Rectal smooth muscle tissue (tissue), 1 donor: ENCODE measurements at regions not wholly inside any gene's neighbourhood (a gene's known extent, or its start where the extent isn't known, plus 50 kb on each side); places are given as distances from the start of the nearest gene placed in this dataset.

ENCODE experiments used
- H3K27ac ChIP-seq: one replicate; pipeline ENCODE4 v1.7.0; 2013; ENCODE audit warnings: low read depth, low read length, inconsistent platforms
- H3K27me3 ChIP-seq: one replicate; pipeline ENCODE4 v1.7.0; 2013; ENCODE audit warnings: low read length; ENCODE audit not compliant: control insufficient read depth, insufficient read depth
- H3K36me3 ChIP-seq: one replicate; pipeline ENCODE4 v1.7.0; 2013; ENCODE audit warnings: low read length; ENCODE audit not compliant: control insufficient read depth, insufficient read depth
- H3K4me1 ChIP-seq: one replicate; pipeline ENCODE4 v1.7.0; 2013; ENCODE audit warnings: low read length; ENCODE audit not compliant: control insufficient read depth, insufficient read depth
- H3K4me3 ChIP-seq: one replicate; pipeline ENCODE4 v1.7.0; 2013; ENCODE audit warnings: low read length
- H3K9ac ChIP-seq: one replicate; pipeline ENCODE4 v1.7.0; 2013; ENCODE audit warnings: low read length

GRCh38 chr5:155895484-155895883 is 431.5 kb upstream of the SGCD start:
- Histone ChIP-seq H3K4me3 (no peak overlapping the region), H3K36me3 (no peaks in the 10 kb centered on the region), H3K27ac (no peak overlapping the region), H3K9ac (no peak overlapping the region), H3K4me1 (no peaks in the 10 kb centered on the region), H3K27me3 (no peaks in the 10 kb centered on the region)

DNA sequence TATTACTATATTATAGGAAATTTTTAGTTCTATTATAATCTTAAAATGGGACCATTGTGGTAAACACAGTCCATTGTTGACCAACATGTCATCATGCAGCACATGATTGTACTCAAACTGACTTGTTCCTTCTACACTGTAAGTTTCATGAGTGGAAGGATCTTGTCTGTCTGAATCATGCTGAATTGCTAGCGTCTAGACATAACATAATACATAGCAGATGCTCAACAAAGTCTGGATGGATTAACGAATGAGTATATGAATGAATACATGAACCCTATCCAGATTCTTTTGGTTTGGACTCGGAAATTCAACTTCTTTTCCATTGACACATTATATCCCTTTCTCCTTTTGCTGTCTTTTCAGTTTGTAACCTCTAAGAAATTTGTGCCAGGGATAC is 429.2 kb upstream of the SGCD start:
- H3K27me3 ChIP-seq: no peaks in the 10 kb centered on the region
- H3K9ac ChIP-seq: no peak overlapping the region
- no peaks in the 10 kb centered on the region for H3K36me3 ChIP-seq
- H3K4me1 ChIP-seq: no peaks in the 10 kb centered on the region
- H3K4me3 ChIP-seq: no peak overlapping the region
- H3K27ac ChIP-seq: no peak overlapping the region

DNA sequence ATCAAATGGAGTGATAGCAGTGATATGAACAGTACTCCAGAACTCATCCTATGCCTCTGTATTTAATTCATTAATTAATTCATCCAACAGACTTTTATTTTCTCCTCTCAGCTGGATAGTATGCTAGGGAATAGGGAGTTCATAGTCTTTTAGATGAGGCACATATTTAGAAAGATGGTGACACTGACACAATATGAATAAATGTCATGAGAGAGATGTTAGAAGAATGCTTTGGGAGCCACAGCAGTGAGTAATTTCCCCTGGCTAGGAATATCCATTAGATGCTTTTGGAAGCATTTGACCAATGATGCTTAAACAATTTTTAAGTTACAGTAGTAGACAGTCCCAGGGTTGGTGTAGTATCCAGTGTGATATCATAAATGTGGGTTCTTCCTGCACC is 428.7 kb upstream of the SGCD start:
- no peaks in the 10 kb centered on the region for H3K4me1 ChIP-seq
- H3K36me3 ChIP-seq: no peaks in the 10 kb centered on the region
- no peak overlapping the region for H3K27ac ChIP-seq
- H3K27me3 ChIP-seq: no peaks in the 10 kb centered on the region
- H3K9ac ChIP-seq: no peak overlapping the region
- no peak overlapping the region for H3K4me3 ChIP-seq

- Histone ChIP-seq H3K27ac (no peak overlapping the region), H3K27me3 (no peaks in the 10 kb centered on the region), H3K9ac (no peak overlapping the region), H3K4me1 (no peaks in the 10 kb centered on the region), H3K36me3 (no peaks in the 10 kb centered on the region), H3K4me3 (no peak overlapping the region)
Measured at GRCh38 chr5:155903791-155904190, 423.2 kb upstream of the SGCD start.

DNA sequence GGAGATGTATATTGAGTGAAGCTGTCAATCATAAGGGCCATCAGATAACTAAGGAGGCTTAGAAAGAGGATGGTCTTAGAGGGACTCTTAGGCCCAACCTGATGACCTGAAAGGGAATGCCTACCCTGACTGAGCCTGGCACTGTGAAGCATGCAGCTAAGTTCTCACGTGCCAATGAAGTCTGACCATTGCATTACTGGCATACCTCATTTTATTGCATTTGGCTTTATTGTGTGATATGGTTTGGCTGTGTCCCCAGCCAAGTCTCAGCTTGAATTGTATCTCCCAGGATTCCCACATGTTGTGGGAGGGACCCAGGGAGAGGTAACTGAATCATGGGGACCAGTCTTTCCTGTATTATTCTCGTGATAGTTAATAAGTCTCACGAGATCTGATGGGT is 421.6 kb upstream of the SGCD start:
- Histone ChIP-seq H3K9ac (no peak overlapping the region), H3K27ac (no peak overlapping the region), H3K36me3 (no peaks in the 10 kb centered on the region), H3K27me3 (no peaks in the 10 kb centered on the region), H3K4me1 (no peaks in the 10 kb centered on the region), H3K4me3 (no peak overlapping the region)

- H3K9ac ChIP-seq: no peak overlapping the region
- H3K27ac ChIP-seq: no peak overlapping the region
- H3K36me3 ChIP-seq: no peaks in the 10 kb centered on the region
- no peaks in the 10 kb centered on the region for H3K4me1 ChIP-seq
- H3K4me3 ChIP-seq: no peak overlapping the region
- H3K27me3 ChIP-seq: no peaks in the 10 kb centered on the region
Measured at GRCh38 chr5:155906046-155906445, 420.9 kb upstream of the SGCD start.

- H3K36me3 ChIP-seq: no peaks in the 10 kb centered on the region
- no peak overlapping the region for H3K4me3 ChIP-seq
- no peak overlapping the region for H3K9ac ChIP-seq
- no peaks in the 10 kb centered on the region for H3K4me1 ChIP-seq
- no peaks in the 10 kb centered on the region for H3K27me3 ChIP-seq
- H3K27ac ChIP-seq: no peak overlapping the region
Measured at GRCh38 chr5:155908543-155908942, 418.4 kb upstream of the SGCD start.

DNA sequence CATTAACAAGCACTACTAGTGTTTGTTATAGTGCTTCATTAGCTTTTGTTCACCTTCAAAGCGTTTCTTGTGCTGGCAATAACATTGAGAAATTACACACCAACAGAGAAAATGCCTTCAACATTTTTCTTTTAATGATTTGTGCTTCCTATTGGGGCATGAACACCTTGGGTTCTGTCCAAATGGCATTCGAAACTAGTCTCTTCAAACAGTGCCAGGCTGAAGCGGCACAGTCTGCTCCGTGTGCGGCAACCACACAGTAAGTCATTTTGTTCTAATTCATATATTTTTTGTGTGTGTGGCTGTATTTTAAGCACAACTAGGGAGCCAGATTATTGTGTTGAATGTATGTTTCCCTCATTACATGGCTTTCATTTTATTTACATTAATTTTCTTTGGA is 414.7 kb upstream of the SGCD start:
- no peaks in the 10 kb centered on the region for H3K36me3 ChIP-seq
- H3K27ac ChIP-seq: no peak overlapping the region
- H3K9ac ChIP-seq: no peak overlapping the region
- H3K4me1 ChIP-seq: no peaks in the 10 kb centered on the region
- H3K27me3 ChIP-seq: no peaks in the 10 kb centered on the region
- H3K4me3 ChIP-seq: no peak overlapping the region

DNA sequence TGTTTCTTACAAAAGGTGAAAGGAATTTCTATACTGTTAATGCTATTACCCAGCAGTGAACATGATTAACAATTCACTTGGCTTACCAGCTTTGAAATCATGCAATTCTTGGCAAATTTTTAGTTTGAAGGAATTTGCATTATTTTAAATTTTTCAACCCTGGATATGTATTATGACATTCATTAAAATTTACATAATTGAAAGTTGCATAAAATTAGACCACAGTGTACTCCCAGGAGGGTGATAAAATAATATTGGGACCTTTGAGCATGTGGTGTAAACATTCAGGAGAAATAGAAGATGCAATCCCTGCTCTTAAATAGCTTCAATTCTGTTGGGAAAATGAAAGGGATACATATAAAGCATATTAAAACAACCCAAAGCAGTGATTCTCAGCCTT is 412.2 kb upstream of the SGCD start:
- Histone ChIP-seq H3K36me3 (no peaks in the 10 kb centered on the region), H3K9ac (no peak overlapping the region), H3K4me1 (no peaks in the 10 kb centered on the region), H3K27me3 (no peaks in the 10 kb centered on the region), H3K27ac (no peak overlapping the region), H3K4me3 (no peak overlapping the region)

DNA sequence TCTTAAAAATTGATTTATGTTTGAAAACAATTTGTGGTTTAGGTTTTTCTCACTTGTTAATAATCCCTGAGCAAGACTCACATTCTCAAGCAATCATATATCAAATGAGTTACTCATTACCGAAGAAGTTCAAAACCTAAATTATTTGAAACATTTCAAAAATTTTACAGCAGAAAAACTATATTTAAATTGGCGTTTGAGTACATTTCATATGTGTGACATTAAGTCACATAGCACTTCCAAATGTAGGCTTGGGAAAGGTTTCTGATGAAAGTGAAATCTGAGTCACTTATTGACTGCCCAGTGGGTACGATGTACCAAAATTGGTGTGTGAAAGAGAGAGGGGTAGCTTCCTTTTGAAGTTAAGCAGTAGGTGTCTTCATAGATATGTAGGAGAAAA is 411.4 kb upstream of the SGCD start:
- no peaks in the 10 kb centered on the region for H3K4me1 ChIP-seq
- no peak overlapping the region for H3K9ac ChIP-seq
- no peaks in the 10 kb centered on the region for H3K27me3 ChIP-seq
- no peak overlapping the region for H3K4me3 ChIP-seq
- H3K36me3 ChIP-seq: no peaks in the 10 kb centered on the region
- H3K27ac ChIP-seq: no peak overlapping the region

DNA sequence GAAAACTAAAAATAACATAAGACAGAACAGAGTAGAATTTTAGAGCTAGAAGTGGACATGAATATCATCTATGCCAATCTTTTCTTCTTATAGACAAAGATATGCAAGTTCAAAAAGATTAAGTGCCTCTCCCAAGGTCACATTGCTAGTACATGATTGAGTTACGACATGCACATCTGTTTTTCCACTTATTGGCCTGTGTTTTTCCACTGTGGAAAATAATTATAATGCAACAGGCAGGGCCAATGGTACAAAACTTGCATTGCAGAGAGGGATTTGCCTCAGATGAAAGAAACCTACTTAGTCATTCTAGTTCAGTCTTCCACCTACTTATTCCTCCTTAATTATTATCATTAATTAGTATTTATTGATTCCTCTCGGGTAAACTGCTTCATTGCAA is 407.8 kb upstream of the SGCD start:
- H3K4me1 ChIP-seq: no peaks in the 10 kb centered on the region
- no peaks in the 10 kb centered on the region for H3K36me3 ChIP-seq
- no peak overlapping the region for H3K4me3 ChIP-seq
- H3K9ac ChIP-seq: no peak overlapping the region
- no peaks in the 10 kb centered on the region for H3K27me3 ChIP-seq
- no peak overlapping the region for H3K27ac ChIP-seq

GRCh38 chr5:155919725-155920124 is 407.2 kb upstream of the SGCD start:
- no peak overlapping the region for H3K4me3 ChIP-seq
- no peaks in the 10 kb centered on the region for H3K36me3 ChIP-seq
- no peaks in the 10 kb centered on the region for H3K4me1 ChIP-seq
- H3K27ac ChIP-seq: no peak overlapping the region
- no peak overlapping the region for H3K9ac ChIP-seq
- no peaks in the 10 kb centered on the region for H3K27me3 ChIP-seq

DNA sequence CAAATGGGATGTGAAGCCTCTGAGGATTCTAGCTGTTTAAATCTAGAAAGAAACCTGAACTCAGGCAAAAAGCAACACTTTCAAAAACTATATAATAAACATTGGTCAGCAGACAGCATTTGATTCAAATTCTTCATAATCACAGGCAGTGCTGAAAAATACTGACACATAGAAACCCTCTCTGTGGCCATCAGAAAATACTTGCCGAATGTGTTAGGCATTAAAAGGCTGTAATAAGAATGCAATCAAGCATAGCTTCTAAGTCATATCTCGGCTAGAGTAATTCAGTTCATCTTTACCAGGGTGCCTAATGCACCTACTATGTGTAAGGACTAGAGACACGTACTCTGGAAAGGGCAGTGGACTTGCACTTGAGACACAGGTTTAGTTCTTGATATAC is 405.3 kb upstream of the SGCD start:
- H3K4me1 ChIP-seq: no peaks in the 10 kb centered on the region

GRCh38 chr5:155923784-155924183 is 403.2 kb upstream of the SGCD start:
- no peaks in the 10 kb centered on the region for H3K36me3 ChIP-seq
- H3K4me1 ChIP-seq: no peaks in the 10 kb centered on the region
- no peak overlapping the region for H3K27ac ChIP-seq
- H3K27me3 ChIP-seq: no peaks in the 10 kb centered on the region
- no peak overlapping the region for H3K9ac ChIP-seq
- H3K4me3 ChIP-seq: no peak overlapping the region

More for the DNA sequence above, 405.3 kb upstream of the SGCD start:
- no peak overlapping the region for H3K9ac ChIP-seq
- H3K27ac ChIP-seq: no peak overlapping the region
- no peaks in the 10 kb centered on the region for H3K36me3 ChIP-seq
- H3K4me3 ChIP-seq: no peak overlapping the region
- no peaks in the 10 kb centered on the region for H3K27me3 ChIP-seq
